Ectodermal cell (in vitro differentiated cells): ENCODE measurements at regions not wholly inside any gene's neighbourhood (a gene's known extent, or its start where the extent isn't known, plus 50 kb on each side); places are given as distances from the start of the nearest gene placed in this dataset.

Experiments used
- H3K27ac ChIP-seq: 2 replicates; pipeline ENCODE4 v1.7.0; 2013; ENCODE audit warnings: mild to moderate bottlenecking, low read depth, low read length; ENCODE audit not compliant: insufficient read depth, poor library complexity, severe bottlenecking
- H3K27me3 ChIP-seq: 2 replicates; pipeline ENCODE4 v1.7.0; 2013; ENCODE audit warnings: mild to moderate bottlenecking, low read length; ENCODE audit not compliant: insufficient read depth, control insufficient read depth, poor library complexity, severe bottlenecking
- H3K36me3 ChIP-seq: one replicate; pipeline ENCODE4 v1.7.0; 2013; ENCODE audit warnings: low read length; ENCODE audit not compliant: control insufficient read depth, insufficient read depth
- H3K4me1 ChIP-seq: one replicate; pipeline ENCODE4 v1.7.0; 2013; ENCODE audit warnings: low read length; ENCODE audit not compliant: control insufficient read depth, insufficient read depth
- H3K4me3 ChIP-seq: 2 replicates; pipeline ENCODE4 v1.7.0; 2013; ENCODE audit warnings: low read depth, low read length, control low read depth; ENCODE audit not compliant: insufficient read depth
- H3K9me3 ChIP-seq: 2 replicates; pipeline ENCODE4 v1.7.0; 2013; ENCODE audit warnings: mild to moderate bottlenecking, low read length, moderate library complexity; ENCODE audit not compliant: control insufficient read depth
- WGBS, 2 experiments: methylation state at CpG; one replicate each; pipeline ENCODE4 v1.1.7; 2013; ENCODE audit warnings: missing lambda C conversion rate in 2 of 2; 5-methylcytosine and 5-hydroxymethylcytosine counted together

GRCh38 chr16:86224126-86224525 lies 286.2 kb upstream of the FOXF1 start:
- H3K4me3 ChIP-seq: no peak overlapping the region
- H3K27ac ChIP-seq: no peak overlapping the region
- H3K9me3 ChIP-seq: no peaks in the 10 kb centered on the region
- H3K4me1 ChIP-seq: no peaks in the 10 kb centered on the region
- peaks cover 13% of the 10 kb centered on the region for H3K27me3 ChIP-seq
- WGBS, 2 experiments: 90 to 91% methylated on average over 5 of the region's 5 CpGs
- no peaks in the 10 kb centered on the region for H3K36me3 ChIP-seq

GRCh38 chr16:86224629-86225028 lies 285.7 kb upstream of the FOXF1 start:
- 82 to 91% methylated on average over 1 of the region's 1 CpG for WGBS, 2 experiments
- H3K9me3 ChIP-seq: no peaks in the 10 kb centered on the region
- H3K4me3 ChIP-seq: no peak overlapping the region
- no peaks in the 10 kb centered on the region for H3K4me1 ChIP-seq
- no peaks in the 10 kb centered on the region for H3K36me3 ChIP-seq
- no peak overlapping the region for H3K27ac ChIP-seq
- H3K27me3 ChIP-seq: peaks cover 13% of the 10 kb centered on the region

GRCh38 chr16:86225905-86226371 lies 284.4 kb upstream of the FOXF1 start:
- Histone ChIP-seq H3K4me1 (no peaks in the 10 kb centered on the region), H3K27me3 (peaks cover 13% of the 10 kb centered on the region), H3K4me3 (no peak overlapping the region), H3K36me3 (no peaks in the 10 kb centered on the region), H3K27ac (no peak overlapping the region), H3K9me3 (no peaks in the 10 kb centered on the region)
- WGBS, 2 experiments: 87 to 89% methylated on average over 2 of the region's 2 CpGs

DNA sequence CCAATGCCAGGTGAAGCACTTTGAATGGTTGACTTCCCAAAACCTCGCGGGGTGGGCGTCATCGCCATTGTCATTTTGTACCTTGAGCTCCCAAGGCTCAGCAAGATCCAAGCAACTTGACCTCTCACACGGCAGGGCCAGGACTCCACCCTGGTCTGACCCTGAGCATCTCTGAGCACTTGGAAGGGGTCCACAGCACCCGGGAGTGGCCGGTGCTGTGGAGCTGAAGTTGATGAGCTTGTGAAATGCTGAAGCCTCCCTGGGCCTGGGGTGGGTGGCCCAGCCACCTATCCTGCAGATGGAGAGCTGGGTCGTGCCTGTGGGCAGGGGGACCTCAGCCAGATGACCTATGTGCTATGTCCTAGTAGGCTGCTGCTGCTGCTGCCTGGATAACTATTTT lies 283.3 kb upstream of the FOXF1 start:
- H3K4me1 ChIP-seq: no peaks in the 10 kb centered on the region
- no peaks in the 10 kb centered on the region for H3K9me3 ChIP-seq
- no peaks in the 10 kb centered on the region for H3K36me3 ChIP-seq
- H3K4me3 ChIP-seq: no peak overlapping the region
- no peak overlapping the region for H3K27ac ChIP-seq
- peaks cover 13% of the 10 kb centered on the region for H3K27me3 ChIP-seq
- 94 to 95% methylated on average over 8 of the region's 8 CpGs for WGBS, 2 experiments

- no peaks in the 10 kb centered on the region for H3K9me3 ChIP-seq
- WGBS, 2 experiments: 72 to 73% methylated on average over 12 of the region's 12 CpGs
- H3K36me3 ChIP-seq: no peaks in the 10 kb centered on the region
- no peak overlapping the region for H3K4me3 ChIP-seq
- no peak overlapping the region for H3K27ac ChIP-seq
- no peaks in the 10 kb centered on the region for H3K4me1 ChIP-seq
- peaks cover 12% of the 10 kb centered on the region for H3K27me3 ChIP-seq
These were observed 282.5 kb upstream of the FOXF1 start for GRCh38 chr16:86227801-86228200.

GRCh38 chr16:86228713-86229112 lies 281.6 kb upstream of the FOXF1 start:
- H3K9me3 ChIP-seq: no peaks in the 10 kb centered on the region
- peaks cover 4% of the 10 kb centered on the region for H3K27me3 ChIP-seq
- WGBS, 2 experiments: 76 to 78% methylated on average over 3 to 4 of the region's 4 CpGs
- no peak overlapping the region for H3K4me3 ChIP-seq
- no peak overlapping the region for H3K27ac ChIP-seq
- no peaks in the 10 kb centered on the region for H3K4me1 ChIP-seq
- H3K36me3 ChIP-seq: no peaks in the 10 kb centered on the region

GRCh38 chr16:86229283-86229682 lies 281.0 kb upstream of the FOXF1 start:
- Histone ChIP-seq H3K36me3 (no peaks in the 10 kb centered on the region), H3K9me3 (no peaks in the 10 kb centered on the region), H3K4me3 (no peak overlapping the region), H3K27me3 (peaks cover 4% of the 10 kb centered on the region), H3K27ac (no peak overlapping the region), H3K4me1 (no peaks in the 10 kb centered on the region)
- 74 to 87% methylated on average over 2 of the region's 2 CpGs for WGBS, 2 experiments

DNA sequence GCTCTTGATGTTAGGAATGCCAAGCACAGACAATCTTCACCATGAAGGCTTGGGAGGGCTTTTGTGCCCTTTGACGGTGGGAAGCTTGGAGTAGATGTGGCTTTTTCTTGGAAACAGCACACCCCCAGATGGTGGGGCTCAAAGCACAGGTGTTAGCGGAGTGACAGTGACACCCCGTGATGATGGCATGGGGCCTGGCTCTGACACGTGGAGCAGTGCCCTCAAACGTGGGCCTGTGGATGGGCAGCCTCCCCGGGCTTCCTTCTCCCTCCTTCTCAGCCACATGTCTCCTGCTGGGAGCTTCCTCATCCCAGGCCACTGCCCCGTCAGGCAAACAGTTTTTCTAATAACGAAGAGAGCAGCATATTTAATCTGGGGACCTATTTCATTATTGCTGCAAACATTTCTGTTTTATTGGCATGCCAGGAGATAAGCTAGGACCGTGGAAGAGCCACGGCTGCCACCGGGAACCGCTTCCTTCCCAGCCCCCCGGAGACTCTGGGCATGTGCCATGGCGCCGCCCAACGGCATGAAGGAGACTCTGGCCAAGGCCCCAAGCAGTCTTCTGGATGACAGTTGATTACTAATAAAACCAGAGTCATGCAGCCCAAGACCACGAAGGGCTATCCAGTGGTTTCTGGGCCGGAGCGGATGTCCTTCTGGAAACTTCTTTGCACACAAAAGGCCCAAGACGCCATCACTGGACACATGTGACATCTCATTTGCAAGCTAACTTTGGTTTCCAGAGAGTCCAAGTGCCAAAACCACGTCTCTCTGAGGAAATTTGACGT lies 280.3 kb upstream of the FOXF1 start:
- Histone ChIP-seq H3K36me3 (no peaks in the 10 kb centered on the region), H3K27me3 (no peaks in the 10 kb centered on the region), H3K27ac (no peak overlapping the region), H3K4me3 (no peak overlapping the region), H3K4me1 (no peaks in the 10 kb centered on the region), H3K9me3 (no peaks in the 10 kb centered on the region)
- WGBS, 2 experiments: 91% methylated on average over 22 of the region's 22 CpGs

- Histone ChIP-seq H3K27ac (no peak overlapping the region), H3K4me3 (no peak overlapping the region), H3K36me3 (no peaks in the 10 kb centered on the region), H3K9me3 (no peaks in the 10 kb centered on the region), H3K27me3 (no peaks in the 10 kb centered on the region), H3K4me1 (no peaks in the 10 kb centered on the region)
- 95% methylated on average over 11 of the region's 11 CpGs for WGBS, 2 experiments
These were observed 278.9 kb upstream of the FOXF1 start for GRCh38 chr16:86231321-86231995.

DNA sequence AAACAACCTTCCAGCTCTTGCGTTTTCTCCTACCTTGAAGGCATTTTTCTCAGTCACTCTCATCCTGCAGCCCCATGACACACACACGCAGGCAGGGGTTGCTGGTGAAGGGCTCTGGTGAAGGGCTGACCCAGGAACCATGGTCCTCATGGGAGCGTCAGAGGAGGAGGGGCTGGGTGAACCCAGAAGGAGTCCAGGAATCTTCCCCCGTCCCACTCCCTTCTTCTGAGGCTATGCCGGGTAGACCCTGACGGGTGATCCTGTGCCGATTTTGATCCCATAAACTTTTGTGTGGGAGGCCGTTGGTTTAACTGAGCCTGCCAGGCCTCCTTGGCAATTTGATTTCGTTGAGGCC lies 278.4 kb upstream of the FOXF1 start:
- Histone ChIP-seq H3K9me3 (no peaks in the 10 kb centered on the region), H3K4me1 (no peaks in the 10 kb centered on the region), H3K27ac (no peak overlapping the region), H3K4me3 (no peak overlapping the region), H3K36me3 (no peaks in the 10 kb centered on the region), H3K27me3 (no peaks in the 10 kb centered on the region)
- WGBS, 2 experiments: 94 to 96% methylated on average over 9 of the region's 9 CpGs
